Panc1 (cell line): ENCODE measurements at regions not wholly inside any gene's neighbourhood (a gene's known extent, or its start where the extent isn't known, plus 50 kb on each side); places are given as distances from the start of the nearest gene placed in this dataset.

ENCODE experiments used
- ATAC-seq: fragments of 200-7000 bp; cut with Tn5 transposase; 2 replicates; pipeline ENCODE4 v1.9.1; 2020; ENCODE audit warnings: mild to moderate bottlenecking, moderate library complexity
- BruUV-seq: library from RNA; stranded (reverse); fragments of 400-500 nt; replicated peaks from 2 replicates; lab custom pipeline; 2021; lab: Mats Ljungman, UMichigan
- CTCF ChIA-PET: fragments of 300-600 bp; sonication (Branson Sonifier 250); formaldehyde crosslinking; loops from one replicate; lab custom pipeline; 2022; ENCODE audit warnings: antibody characterized with exemption; lab: Charles Lee
- POLR2A ChIA-PET: fragments of 300-600 bp; sonication (Branson Sonifier 250); formaldehyde crosslinking; loops from one replicate; lab custom pipeline; 2022; ENCODE audit warnings: antibody characterized with exemption; lab: Charles Lee
- DNase-seq: peaks from one replicate; pipeline ENCODE4 v3.0.0-alpha.2; 2010; ENCODE audit warnings: low read depth, low spot score
- H3K27ac ChIP-seq: 2 replicates; pipeline ENCODE4 v1.5.1; 2011; ENCODE audit warnings: mild to moderate bottlenecking, low read length, inconsistent platforms
- H3K27me3 ChIP-seq: fragments of 200-500 bp; sonication (Bioruptor generic); 2 replicates; pipeline ENCODE4 v1.6.0; 2014; ENCODE audit warnings: low read length, inconsistent platforms; ENCODE audit not compliant: control insufficient read depth, insufficient read depth
- H3K36me3 ChIP-seq: fragments of 200-500 bp; sonication (Bioruptor generic); 2 replicates; pipeline ENCODE4 v1.5.1; 2014; ENCODE audit warnings: inconsistent platforms, mild to moderate bottlenecking, low read length, moderate library complexity; ENCODE audit not compliant: control insufficient read depth, insufficient read depth
- H3K4me1 ChIP-seq: 2 replicates; pipeline ENCODE4 v1.5.1; 2011; ENCODE audit warnings: inconsistent platforms, mild to moderate bottlenecking, low read length, moderate library complexity; ENCODE audit not compliant: control insufficient read depth, insufficient read depth
- H3K4me3 ChIP-seq, 2 experiments: 2 replicates each; pipeline ENCODE4 v1.5.1; 2011 to 2012; ENCODE audit warnings: low read depth in 2 of 2, low read length in 2 of 2, mild to moderate bottlenecking in 2 of 2, inconsistent platforms in 1 of 2, moderate library complexity in 1 of 2
- H3K9me3 ChIP-seq: fragments of 200-500 bp; sonication (Bioruptor generic); 2 replicates; pipeline ENCODE4 v1.5.1; 2014; ENCODE audit warnings: low read depth, mild to moderate bottlenecking, inconsistent platforms, low read length, moderate library complexity; ENCODE audit not compliant: control insufficient read depth, insufficient read depth
- CTCF ChIP-seq: fragments of 450-650 bp; IDR thresholded peaks from 2 replicates; pipeline ENCODE4 v1.5.1; 2017; ENCODE audit warnings: mild to moderate bottlenecking
- POLR2AphosphoS5 ChIP-seq: IDR thresholded peaks from 2 replicates; pipeline ENCODE4 v1.6.1; 2012; ENCODE audit warnings: mild to moderate bottlenecking, low read depth, low read length, moderate library complexity
- REST ChIP-seq, 2 experiments: IDR thresholded peaks; 2 replicates each; pipeline ENCODE4 v1.6.1; 2011 to 2012; ENCODE audit warnings: low read depth in 2 of 2, control low read depth in 1 of 2, low read length in 1 of 2, mild to moderate bottlenecking in 1 of 2, moderate library complexity in 1 of 2; ENCODE audit not compliant: insufficient read depth in 1 of 2
- SIN3A ChIP-seq: IDR thresholded peaks from 2 replicates; pipeline ENCODE4 v1.6.1; 2012; ENCODE audit warnings: low read depth, mild to moderate bottlenecking, low read length, moderate library complexity, borderline replicate concordance; ENCODE audit not compliant: insufficient read depth
- TCF7L2 ChIP-seq: IDR thresholded peaks from 2 replicates; pipeline ENCODE4 v1.6.1; 2011; ENCODE audit warnings: mild to moderate bottlenecking, low read depth, low read length, inconsistent platforms
- in situ Hi-C: cut with HindIII; loops from 2 replicates; pipeline ENCODE4 v1.10.0; 2016; ENCODE audit warnings: low sequenced_read_pairs, low pct_unique_long_range_greater_than_20kb
- intact Hi-C: fragments of 100-400 bp; cut with micrococcal nuclease; formaldehyde crosslinking; loops from one replicate; pipeline ENCODE4 v1.10.0; 2022; ENCODE audit not compliant: unreplicated experiment

GRCh38 chr4:72948080-72948479 lies 121.4 kb downstream of the COX18 start:
- DNase-seq (no peak), ATAC-seq (no peak)
- intact Hi-C loops (no loop called here), in situ Hi-C loops (no loop called here)
- ChIA-PET CTCF (no interaction called here), POLR2A (no interaction called here)
- Histone ChIP-seq H3K27ac (no peak overlapping the region), H3K4me1 (no peaks in the 10 kb centered on the region), H3K9me3 (no peaks in the 10 kb centered on the region), H3K36me3 (no peaks in the 10 kb centered on the region), H3K4me3 (no peak overlapping the region), H3K27me3 (no peaks in the 10 kb centered on the region)
- no peak for TF ChIP-seq POLR2AphosphoS5
- TF ChIP-seq SIN3A, result no peak
- no peak for TF ChIP-seq CTCF
- TF ChIP-seq REST (IDR thresholded peaks at IDR 0.05; ENCODE audit: insufficient read depth in 1 of 2, low read depth in 2 of 2, low read length in 1 of 2), result no peak
- no peak for TF ChIP-seq TCF7L2
- no TSS peak for BruUV-seq

GRCh38 chr4:72945719-72946336 lies 123.7 kb downstream of the COX18 start:
- Histone ChIP-seq H3K9me3 (no peaks in the 10 kb centered on the region), H3K27ac (no peak overlapping the region), H3K4me3 (no peak overlapping the region), H3K27me3 (no peaks in the 10 kb centered on the region), H3K36me3 (no peaks in the 10 kb centered on the region), H3K4me1 (no peaks in the 10 kb centered on the region)
- no peak for DNase-seq
- ATAC-seq, result no peak
- CTCF ChIA-PET, result no interaction called here
- BruUV-seq, result no TSS peak
- intact Hi-C loops (no loop called here), in situ Hi-C loops (no loop called here)
- TF ChIP-seq SIN3A (no peak), REST (IDR thresholded peaks at IDR 0.05; ENCODE audit: insufficient read depth in 1 of 2, low read depth in 2 of 2, low read length in 1 of 2) (no peak), CTCF (no peak), TCF7L2 (no peak)
- POLR2A ChIA-PET, result no interaction called here
